ENCODE measurements at regions not wholly inside any gene's neighbourhood (a gene's known extent, or its start where the extent isn't known, plus 50 kb on each side); places are given as distances from the start of the nearest gene placed in this dataset.

GRCh38 chr7:112395893-112396292, 54.4 kb upstream of the IFRD1 start:
- TF ChIP-seq CREB1 (CRISPR knock-in tag; IDR thresholded peaks at IDR 0.05) (no peak), AFF4 (CRISPR knock-in tag; IDR thresholded peaks at IDR 0.05; ENCODE audit: borderline replicate concordance) (no peak), CTCF (IDR thresholded peaks at IDR 0.05) (no peak), TEAD4 (CRISPR knock-in tag; IDR thresholded peaks at IDR 0.05) (no peak), SMAD4 (CRISPR knock-in tag; IDR thresholded peaks at IDR 0.05) (no peak)
